NCI-H82 treated with DMSO at 0.1 percent for 48 hours (cell line): ENCODE measurements at regions not wholly inside any gene's neighbourhood (a gene's known extent, or its start where the extent isn't known, plus 50 kb on each side); places are given as distances from the start of the nearest gene placed in this dataset.
"Not testable (repeated sequence)": the region's sequence is repeated elsewhere in the genome, so short reads cannot be mapped to it uniquely, and the experiment has no call there.

Experiments
- DNase-seq: peaks from one replicate; lab custom pipeline; 2025; ENCODE audit not compliant: unreplicated experiment; lab: John Stamatoyannopoulos, UW

DNA sequence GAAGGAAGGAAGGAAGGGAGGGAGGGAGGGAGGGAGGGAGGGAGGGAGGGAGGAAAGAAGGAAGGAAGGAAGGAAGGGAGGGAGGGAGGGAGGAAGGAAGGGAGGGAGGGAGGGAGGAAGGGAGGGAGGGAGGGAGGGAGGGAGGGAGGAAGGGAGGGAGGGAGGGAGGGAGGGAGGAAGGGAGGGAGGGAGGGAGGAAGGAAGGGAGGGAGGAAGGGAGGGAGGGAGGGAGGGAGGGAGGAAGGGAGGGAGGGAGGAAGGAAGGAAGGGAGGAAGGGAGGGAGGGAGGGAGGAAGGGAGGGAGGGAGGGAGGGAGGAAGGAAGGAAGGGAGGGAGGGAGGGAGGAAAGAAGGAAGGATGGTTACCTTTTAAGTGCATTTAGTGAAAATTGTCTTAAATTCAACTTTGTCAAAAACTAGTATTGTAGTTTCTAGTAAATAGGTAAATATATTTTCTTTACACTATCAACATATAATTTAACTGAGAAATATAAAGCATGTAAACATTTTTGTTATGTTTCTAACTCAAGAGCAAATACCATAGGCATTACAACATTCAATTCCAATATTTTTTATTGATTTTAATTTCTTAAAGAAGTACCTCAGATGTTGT is 776.4 kb upstream of the ADGRL3 start:
- not testable (repeated sequence) for DNase-seq

- no peak for DNase-seq
These were observed 767.2 kb upstream of the ADGRL3 start for GRCh38 chr4:60432911-60433310.

DNA sequence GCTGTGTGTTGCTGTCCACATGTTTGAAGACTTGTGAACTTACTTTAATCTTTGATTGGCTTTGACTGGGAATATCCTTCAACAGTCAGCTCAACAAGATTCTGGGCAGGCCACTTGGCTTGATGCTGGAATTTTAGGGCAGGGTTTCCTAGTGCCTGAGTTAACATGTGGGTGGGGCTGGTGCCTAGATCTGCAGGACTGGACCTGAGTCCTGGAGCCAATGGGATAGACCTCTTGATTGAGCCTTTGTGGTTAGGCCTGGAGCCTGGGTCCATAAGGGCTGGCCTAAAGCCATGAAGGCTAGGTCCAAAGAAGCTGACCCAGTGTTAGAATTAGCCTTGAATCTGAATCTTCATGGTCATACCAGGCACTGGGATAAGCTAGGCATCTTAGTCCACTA is 757.1 kb upstream of the ADGRL3 start:
- no peak for DNase-seq

GRCh38 chr4:60443796-60444195 is 756.3 kb upstream of the ADGRL3 start:
- no peak for DNase-seq

- no peak for DNase-seq
These were observed 750.1 kb upstream of the ADGRL3 start for GRCh38 chr4:60450054-60450453.

- DNase-seq, result peak; percentile 54
These were observed 747.9 kb upstream of the ADGRL3 start for GRCh38 chr4:60452266-60452665.

DNA sequence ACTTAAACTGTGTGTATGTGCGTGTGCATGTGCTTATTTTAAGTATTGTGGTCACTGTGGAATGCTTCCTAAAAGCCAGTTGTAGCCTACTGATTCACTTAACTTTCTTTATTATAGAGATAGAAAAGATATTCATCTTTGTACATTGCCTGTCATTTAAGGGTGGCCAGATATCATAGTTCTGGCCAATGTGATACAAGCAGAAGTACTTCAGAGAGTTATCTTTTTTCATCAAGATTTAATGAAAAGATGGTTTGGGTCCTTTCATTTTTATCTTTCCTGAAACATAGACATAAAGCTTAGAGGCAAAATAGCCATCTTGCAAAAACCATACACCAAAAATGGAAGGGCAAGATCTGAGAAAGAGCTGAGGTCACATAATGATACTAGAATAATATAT is 744.7 kb upstream of the ADGRL3 start:
- no peak for DNase-seq

- DNase-seq, result no peak
These were observed 738.6 kb upstream of the ADGRL3 start for GRCh38 chr4:60461551-60461950.

DNA sequence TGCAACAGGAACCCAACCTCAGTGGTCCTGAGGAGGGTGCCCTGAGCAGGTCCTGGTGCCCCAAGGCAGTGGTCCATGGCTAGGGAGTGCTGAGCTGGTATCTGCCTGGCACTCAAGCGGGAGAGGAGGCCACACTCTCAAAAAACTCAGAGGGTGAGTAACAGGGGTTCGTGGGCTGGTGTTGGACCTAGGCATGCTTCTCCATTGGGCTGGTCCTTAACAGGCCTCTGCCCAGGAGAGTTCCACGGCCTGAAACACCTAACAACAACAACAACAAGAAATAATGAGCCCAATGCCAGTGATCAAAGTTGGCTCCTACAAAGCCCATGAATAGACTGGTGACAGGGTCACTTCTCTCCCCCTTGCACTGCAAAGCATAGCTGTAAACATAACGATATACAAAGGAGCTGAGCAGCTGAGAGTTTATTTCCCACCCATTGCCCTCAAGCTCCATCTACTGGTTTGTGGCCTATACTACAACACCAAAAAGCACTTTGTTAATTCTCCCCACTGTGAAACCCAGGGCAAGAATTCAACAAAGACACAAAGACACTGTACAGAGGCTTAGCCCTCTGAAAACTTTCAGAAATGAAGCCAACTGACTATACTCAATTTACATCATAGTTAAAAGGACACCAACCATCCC is 736.1 kb upstream of the ADGRL3 start:
- DNase-seq, result no peak

DNA sequence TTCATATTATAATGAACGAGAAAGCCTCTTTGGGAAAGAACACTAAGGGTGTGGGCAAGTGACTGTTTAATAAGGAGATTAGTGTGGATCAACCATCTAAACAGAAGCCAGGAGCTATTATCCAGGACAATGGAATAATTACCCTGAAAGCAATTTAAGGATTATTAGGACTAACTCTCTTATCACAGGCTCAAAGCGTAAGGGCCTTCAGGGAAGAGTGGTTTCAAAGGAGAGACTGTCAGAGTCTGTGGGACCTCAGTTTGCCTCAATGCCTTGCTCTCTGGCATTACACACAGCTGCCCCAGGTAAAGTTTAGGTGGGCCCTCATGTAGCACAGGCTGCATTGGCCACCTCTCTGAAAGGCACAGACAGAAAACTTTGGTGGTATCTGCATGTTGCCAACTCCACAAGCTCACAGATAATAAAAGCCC is 717.2 kb upstream of the ADGRL3 start:
- peak; percentile 82 for DNase-seq

DNA sequence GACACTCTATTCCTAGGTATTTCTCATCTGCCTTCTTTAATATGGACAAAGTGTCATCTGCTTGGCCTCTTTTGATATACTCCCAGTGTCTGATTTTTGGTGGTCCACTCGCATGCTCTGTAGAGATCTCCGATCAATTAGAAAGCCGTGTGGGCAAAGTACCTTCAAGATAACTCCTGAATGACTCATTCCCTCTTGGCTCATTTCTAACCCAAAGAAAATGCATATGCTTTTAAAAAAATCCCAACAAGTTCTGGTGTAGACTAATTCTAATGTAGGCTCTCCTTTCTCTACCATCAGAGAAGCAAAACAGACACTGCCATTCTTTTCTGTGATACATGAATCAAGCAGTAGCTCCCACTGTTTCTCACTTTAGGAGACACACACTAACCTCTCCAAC is 714.9 kb upstream of the ADGRL3 start:
- DNase-seq, result no peak

GRCh38 chr4:60487118-60487761 is 712.9 kb upstream of the ADGRL3 start:
- not testable (repeated sequence) for DNase-seq

- DNase-seq, result no peak
These were observed 699.3 kb upstream of the ADGRL3 start for GRCh38 chr4:60500810-60501209.

DNA sequence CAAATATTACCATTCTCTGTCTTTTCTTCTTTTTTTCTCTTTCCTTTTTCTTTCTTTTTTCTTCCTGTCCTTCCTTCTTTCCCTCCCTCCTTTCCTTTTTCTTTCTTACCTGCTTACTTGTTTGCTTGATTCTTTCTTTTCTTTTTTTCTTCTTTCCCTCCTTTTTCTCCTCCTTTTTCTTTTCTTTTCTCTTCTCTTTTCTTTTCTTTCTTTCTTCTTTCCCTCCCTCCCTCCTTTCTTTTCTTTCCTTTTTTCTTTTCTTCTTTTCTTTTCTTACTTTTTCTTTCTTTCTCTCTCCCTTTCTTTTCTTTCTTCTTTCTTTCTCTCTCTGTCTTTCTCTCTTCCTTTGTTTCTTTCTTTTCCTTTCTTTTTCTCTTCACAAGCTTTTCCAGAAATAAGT is 697.4 kb upstream of the ADGRL3 start:
- no peak for DNase-seq

DNA sequence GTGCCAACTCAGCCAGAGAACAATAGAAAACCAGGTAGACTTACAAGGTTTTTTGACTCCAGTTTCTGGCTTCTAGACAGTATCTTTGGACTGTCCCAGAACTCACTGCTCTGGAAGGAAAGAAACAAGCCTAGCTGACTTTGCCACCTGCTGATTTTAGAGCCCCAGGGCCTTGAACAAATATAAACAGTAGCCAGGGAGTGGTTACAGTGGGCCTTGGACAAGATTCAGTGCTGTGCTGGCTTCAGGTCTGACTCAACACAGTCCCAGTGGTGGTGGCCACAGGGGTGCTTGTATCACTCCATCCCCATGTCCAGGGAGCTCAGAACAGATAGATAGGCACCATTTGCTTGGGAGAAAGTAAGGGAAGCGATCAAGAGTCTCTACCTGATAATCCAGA is 694.1 kb upstream of the ADGRL3 start:
- no peak for DNase-seq

DNA sequence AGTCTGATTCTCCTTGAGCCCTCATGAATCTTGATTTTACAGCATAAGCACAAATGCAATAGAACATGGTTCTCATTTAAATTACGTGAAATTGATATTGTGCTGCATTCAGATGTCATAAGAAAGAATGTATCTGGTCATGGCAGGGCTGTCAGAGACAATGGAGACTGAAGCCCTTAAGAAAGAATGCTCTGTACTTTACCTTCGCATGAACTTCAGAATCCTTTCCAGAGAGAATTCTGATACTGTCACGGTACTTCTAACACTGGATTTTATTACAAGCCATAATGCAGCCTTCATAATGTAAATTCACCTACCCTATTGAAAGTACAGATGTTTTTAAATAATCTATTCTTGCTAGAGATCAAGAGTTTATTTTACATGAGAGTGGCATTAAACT is 677.9 kb upstream of the ADGRL3 start:
- no peak for DNase-seq

- no peak for DNase-seq
These were observed 668.2 kb upstream of the ADGRL3 start for GRCh38 chr4:60531776-60532379.

DNA sequence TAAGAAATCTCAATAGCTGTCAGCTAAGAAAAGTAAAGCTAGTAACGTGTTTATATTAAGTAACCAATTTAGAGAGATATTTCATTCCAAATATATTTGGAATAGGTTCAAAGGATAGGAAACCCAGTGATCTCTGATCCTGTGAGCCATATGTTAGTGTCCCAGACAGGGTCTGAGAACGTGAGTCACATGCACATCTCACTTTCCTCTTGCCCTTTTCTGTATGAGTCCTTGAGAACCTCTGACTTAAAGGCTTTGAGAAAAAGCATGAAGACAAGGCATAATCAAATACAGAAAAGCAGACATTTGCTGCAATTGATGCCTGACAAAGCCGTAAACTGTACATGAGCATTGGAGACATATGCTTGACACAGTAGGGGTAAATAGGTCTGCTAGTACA is 655.1 kb upstream of the ADGRL3 start:
- no peak for DNase-seq

GRCh38 chr4:60562334-60562733 is 637.8 kb upstream of the ADGRL3 start:
- no peak for DNase-seq

DNA sequence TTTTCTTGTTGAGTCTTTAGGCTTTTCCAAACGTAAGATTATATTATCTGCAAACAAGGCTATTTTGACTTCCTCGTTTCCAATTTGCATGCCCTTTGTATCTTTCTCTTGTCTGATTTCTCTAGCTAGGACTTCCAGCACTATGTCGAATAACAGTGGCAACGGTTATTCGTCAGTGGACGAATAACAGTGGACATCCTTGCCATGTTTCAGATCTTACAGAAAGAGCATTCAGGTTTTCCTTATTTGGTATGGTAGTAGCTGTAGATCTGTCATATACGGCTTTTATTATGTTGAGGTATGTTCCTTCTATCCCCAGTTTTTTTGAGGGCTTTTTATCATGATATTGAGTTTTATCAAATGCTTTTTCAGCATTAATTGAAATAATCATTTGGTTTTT is 634.6 kb upstream of the ADGRL3 start:
- DNase-seq, result no peak

DNA sequence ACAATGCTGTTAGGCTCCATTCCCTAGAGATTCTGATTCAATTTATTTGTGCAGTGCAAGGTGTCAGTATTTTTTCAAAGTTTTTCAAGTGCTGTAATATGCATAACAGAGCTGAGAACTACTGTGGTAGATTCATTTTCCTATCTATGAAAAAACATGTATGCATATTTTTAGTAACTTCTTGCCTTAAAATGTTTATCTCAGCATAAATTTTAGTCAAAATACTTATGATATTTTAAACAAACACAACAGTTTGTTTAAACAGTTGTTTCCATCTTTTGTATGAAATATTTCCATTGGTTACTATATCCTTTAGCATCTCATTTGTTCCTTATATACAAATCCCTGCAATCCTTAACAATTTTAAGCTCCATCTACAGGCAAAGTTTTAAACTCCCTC is 624.8 kb upstream of the ADGRL3 start:
- no peak for DNase-seq

- DNase-seq, result no peak
These were observed 620.8 kb upstream of the ADGRL3 start for GRCh38 chr4:60579335-60579734.
